SU-DHL-6 (cell line): ENCODE measurements at regions not wholly inside any gene's neighbourhood (a gene's known extent, or its start where the extent isn't known, plus 50 kb on each side); places are given as distances from the start of the nearest gene placed in this dataset.
"Not testable (repeated sequence)": the region's sequence is repeated elsewhere in the genome, so short reads cannot be mapped to it uniquely, and the experiment has no call there.

Source experiments
- H2AFZ ChIP-seq: fragments of 200-600 bp; sonication (generic); 2 replicates; pipeline ENCODE4 v1.6.1; 2014; ENCODE audit warnings: low read depth, mild to moderate bottlenecking, moderate library complexity, mixed read lengths, antibody characterized with exemption, low read length; ENCODE audit not compliant: severe bottlenecking
- H3F3A ChIP-seq: fragments of 200-600 bp; shearing (Covaris generic); 2 replicates; pipeline ENCODE4 v1.6.0; 2016; ENCODE audit warnings: antibody characterized with exemption, mild to moderate bottlenecking; ENCODE audit not compliant: insufficient read depth
- H3K27ac ChIP-seq: fragments of 200-600 bp; sonication (generic); 2 replicates; pipeline ENCODE4 v1.5.1; 2016; ENCODE audit warnings: low read depth, mild to moderate bottlenecking, low read length, moderate library complexity, mixed read lengths
- H3K27me3 ChIP-seq: fragments of 200-600 bp; sonication (generic), shearing (Covaris generic); 2 replicates; pipeline ENCODE4 v1.6.0; 2014; ENCODE audit warnings: mild to moderate bottlenecking, low read length
- H3K36me3 ChIP-seq: fragments of 200-600 bp; sonication (generic); 2 replicates; pipeline ENCODE4 v1.6.1; 2014; ENCODE audit warnings: mild to moderate bottlenecking, low read length, mixed read lengths
- H3K4me2 ChIP-seq: fragments of 300-600, 200-600 bp; shearing (Covaris generic), sonication (generic); 2 replicates; pipeline ENCODE4 v1.6.0; 2014; ENCODE audit warnings: low read length, low read depth, mild to moderate bottlenecking; ENCODE audit not compliant: poor library complexity, severe bottlenecking
- H3K4me3 ChIP-seq: fragments of 200-600 bp; sonication (generic); 2 replicates; pipeline ENCODE4 v1.5.1; 2014; ENCODE audit warnings: antibody characterized with exemption, low read length, mild to moderate bottlenecking, mixed read lengths; ENCODE audit not compliant: insufficient read depth, poor library complexity, severe bottlenecking
- H3K79me2 ChIP-seq: fragments of 200-600 bp; sonication (generic); 2 replicates; pipeline ENCODE4 v1.6.1; 2014; ENCODE audit warnings: mild to moderate bottlenecking, low read length, moderate library complexity; ENCODE audit not compliant: insufficient read depth
- H3K9ac ChIP-seq: fragments of 200-600 bp; sonication (generic); 2 replicates; pipeline ENCODE4 v1.7.0; 2014; ENCODE audit warnings: mild to moderate bottlenecking, low read length
- H3K9me2 ChIP-seq: fragments of 200-600 bp; sonication (generic); replicated peaks from 2 replicates; pipeline ENCODE4 v1.6.1; 2014; ENCODE audit warnings: low read length; ENCODE audit not compliant: insufficient read depth
- H3K9me3 ChIP-seq: fragments of 200-600 bp; sonication (generic); 2 replicates; pipeline ENCODE4 v1.6.1; 2014; ENCODE audit warnings: low read length, mixed read lengths; ENCODE audit not compliant: insufficient read depth
- H4K20me1 ChIP-seq: fragments of 200-600 bp; sonication (generic); 2 replicates; pipeline ENCODE4 v1.6.1; 2014; ENCODE audit warnings: low read depth, mild to moderate bottlenecking, antibody characterized with exemption, low read length, moderate library complexity, mixed read lengths
- EZH2phosphoT487 ChIP-seq: fragments of 200-600 bp; sonication (generic), shearing (Covaris generic); conservative IDR thresholded peaks from 2 replicates; pipeline ENCODE4 v1.6.1; 2018; ENCODE audit warnings: mild to moderate bottlenecking, antibody characterized with exemption, low read length, moderate library complexity, mixed read lengths
- TF ChIP-seq, protein P1 (sequence below): fragments of 200-600 bp; sonication (generic); IDR thresholded peaks from one replicate; pipeline ENCODE4 v1.5.1; 2017; ENCODE audit warnings: antibody characterized with exemption, mild to moderate bottlenecking, low read length, moderate library complexity; ENCODE audit not compliant: insufficient read depth, poor library complexity, severe bottlenecking

DNA sequence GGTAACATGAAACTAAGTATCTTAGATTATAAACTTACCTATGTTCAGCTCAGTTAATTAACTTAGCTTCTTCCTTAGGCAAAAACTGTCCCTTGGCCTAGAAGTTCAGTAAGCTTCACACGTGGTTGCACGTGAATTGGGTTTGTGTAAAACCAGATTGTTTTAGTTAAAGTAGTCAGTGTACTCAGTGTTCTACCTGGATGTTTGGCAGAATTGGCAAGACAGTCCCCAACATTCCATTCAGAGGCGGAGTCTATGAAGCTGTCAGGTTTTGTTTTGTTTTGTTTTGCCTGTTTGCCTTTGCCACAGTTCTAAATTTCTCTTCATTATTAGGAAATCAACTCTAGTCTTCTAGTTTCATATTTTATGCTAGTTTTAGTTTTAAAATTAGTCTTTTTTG is 105.3 kb upstream of the ZEB2 start:
- no peaks in the 10 kb centered on the region for H3F3A ChIP-seq
- no peak overlapping the region for H3K27ac ChIP-seq
- no peaks in the 10 kb centered on the region for H3K36me3 ChIP-seq
- H3K4me2 ChIP-seq = no peak overlapping the region
- no peaks in the 10 kb centered on the region for H3K9me3 ChIP-seq
- H3K79me2 ChIP-seq = no peaks in the 10 kb centered on the region
- no peak overlapping the region for H3K4me3 ChIP-seq
- H3K9ac ChIP-seq = no peak overlapping the region
- no peaks in the 10 kb centered on the region for H4K20me1 ChIP-seq
- no peaks in the 10 kb centered on the region for H3K27me3 ChIP-seq
- no peak for TF ChIP-seq EZH2phosphoT487
- TF ChIP-seq, protein P1, sequence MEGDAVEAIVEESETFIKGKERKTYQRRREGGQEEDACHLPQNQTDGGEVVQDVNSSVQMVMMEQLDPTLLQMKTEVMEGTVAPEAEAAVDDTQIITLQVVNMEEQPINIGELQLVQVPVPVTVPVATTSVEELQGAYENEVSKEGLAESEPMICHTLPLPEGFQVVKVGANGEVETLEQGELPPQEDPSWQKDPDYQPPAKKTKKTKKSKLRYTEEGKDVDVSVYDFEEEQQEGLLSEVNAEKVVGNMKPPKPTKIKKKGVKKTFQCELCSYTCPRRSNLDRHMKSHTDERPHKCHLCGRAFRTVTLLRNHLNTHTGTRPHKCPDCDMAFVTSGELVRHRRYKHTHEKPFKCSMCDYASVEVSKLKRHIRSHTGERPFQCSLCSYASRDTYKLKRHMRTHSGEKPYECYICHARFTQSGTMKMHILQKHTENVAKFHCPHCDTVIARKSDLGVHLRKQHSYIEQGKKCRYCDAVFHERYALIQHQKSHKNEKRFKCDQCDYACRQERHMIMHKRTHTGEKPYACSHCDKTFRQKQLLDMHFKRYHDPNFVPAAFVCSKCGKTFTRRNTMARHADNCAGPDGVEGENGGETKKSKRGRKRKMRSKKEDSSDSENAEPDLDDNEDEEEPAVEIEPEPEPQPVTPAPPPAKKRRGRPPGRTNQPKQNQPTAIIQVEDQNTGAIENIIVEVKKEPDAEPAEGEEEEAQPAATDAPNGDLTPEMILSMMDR = no peak
- H3K9me2 ChIP-seq = no peaks in the 10 kb centered on the region
- no peak overlapping the region for H2AFZ ChIP-seq

DNA sequence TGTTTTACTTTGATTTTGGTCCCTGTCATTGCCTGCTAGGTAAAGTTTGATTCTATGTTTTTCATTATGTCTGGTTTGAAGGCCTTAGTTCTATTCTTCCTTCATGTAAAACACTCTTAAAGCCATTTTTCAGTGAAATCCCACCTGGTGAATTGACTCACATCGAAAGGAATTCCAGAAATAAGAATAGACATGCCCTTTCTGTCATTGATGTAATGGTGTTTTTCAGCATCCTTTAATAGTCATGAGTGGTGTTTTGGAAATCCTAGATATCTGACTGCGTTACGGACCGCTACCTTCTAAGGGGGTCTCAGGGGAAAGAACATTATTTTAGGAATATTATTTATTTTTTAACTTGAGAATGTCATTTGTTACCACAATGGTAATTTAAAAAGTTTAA is 104.5 kb upstream of the ZEB2 start:
- Histone ChIP-seq H3K9me3 (no peaks in the 10 kb centered on the region), H3K9me2 (no peaks in the 10 kb centered on the region), H4K20me1 (no peaks in the 10 kb centered on the region), H2AFZ (no peak overlapping the region), H3K9ac (no peak overlapping the region), H3K27me3 (no peaks in the 10 kb centered on the region), H3F3A (no peaks in the 10 kb centered on the region), H3K4me3 (no peak overlapping the region), H3K36me3 (no peaks in the 10 kb centered on the region), H3K4me2 (no peak overlapping the region), H3K79me2 (no peaks in the 10 kb centered on the region), H3K27ac (no peak overlapping the region)
- TF ChIP-seq, protein P1 = no peak
- TF ChIP-seq EZH2phosphoT487 = no peak

DNA sequence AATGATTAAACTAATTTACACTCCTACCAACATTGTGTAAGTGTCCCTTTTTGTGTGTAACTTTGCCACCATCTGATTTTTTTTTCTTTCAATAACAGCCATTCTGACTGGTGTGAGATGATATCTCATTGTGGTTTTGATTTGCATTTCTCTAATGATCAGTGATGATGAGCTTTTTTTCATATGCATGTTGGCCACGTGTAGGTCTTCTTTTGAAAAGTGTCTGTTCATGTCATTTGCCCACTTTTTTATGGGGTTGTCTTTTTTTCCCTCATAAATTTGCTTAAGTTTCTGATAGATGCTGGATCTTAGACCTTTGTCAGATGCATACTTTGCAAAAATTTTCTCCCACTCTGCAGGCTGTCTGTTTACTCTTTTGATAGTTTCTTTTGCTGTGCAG is 102.5 kb upstream of the ZEB2 start:
- H3K9ac ChIP-seq, H3K4me3 ChIP-seq, H3K9me2 ChIP-seq, H3K9me3 ChIP-seq, H2AFZ ChIP-seq, H3K79me2 ChIP-seq, H3K36me3 ChIP-seq, H3K27ac ChIP-seq, H3K4me2 ChIP-seq, H3K27me3 ChIP-seq, H4K20me1 ChIP-seq, H3F3A ChIP-seq: not testable (repeated sequence)

DNA sequence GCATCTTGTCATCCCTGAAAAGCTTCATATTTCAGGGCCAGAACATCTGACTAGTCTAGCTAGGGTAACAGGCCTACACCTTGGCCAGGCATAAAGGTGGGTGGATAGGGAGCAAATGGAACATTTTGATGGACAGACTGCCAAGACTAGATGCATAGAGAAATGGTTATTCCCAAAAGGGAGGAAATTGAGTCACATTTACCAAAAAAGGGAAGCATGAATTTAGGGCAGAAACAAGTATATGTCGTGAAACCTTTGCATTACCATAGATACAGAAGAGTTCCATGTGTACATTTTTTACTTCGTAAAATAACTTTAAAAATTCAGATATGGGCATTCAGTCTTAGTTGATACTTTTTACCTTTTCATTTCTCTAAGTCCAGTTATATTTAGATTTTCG is 101.3 kb upstream of the ZEB2 start:
- no peak overlapping the region for H2AFZ ChIP-seq
- H3F3A ChIP-seq = no peaks in the 10 kb centered on the region

More for the DNA sequence above, 101.3 kb upstream of the ZEB2 start:
- Histone ChIP-seq H3K4me2 (no peak overlapping the region), H4K20me1 (no peaks in the 10 kb centered on the region), H3K79me2 (no peaks in the 10 kb centered on the region), H3K9me3 (no peaks in the 10 kb centered on the region), H3K9ac (no peak overlapping the region), H3K4me3 (no peak overlapping the region), H3K27ac (no peak overlapping the region), H3K36me3 (no peaks in the 10 kb centered on the region), H3K9me2 (no peaks in the 10 kb centered on the region), H3K27me3 (no peaks in the 10 kb centered on the region)
- TF ChIP-seq, protein P1 = no peak
- no peak for TF ChIP-seq EZH2phosphoT487
